ENCODE measurements at regions not wholly inside any gene's neighbourhood (a gene's known extent, or its start where the extent isn't known, plus 50 kb on each side); places are given as distances from the start of the nearest gene placed in this dataset.

DNA sequence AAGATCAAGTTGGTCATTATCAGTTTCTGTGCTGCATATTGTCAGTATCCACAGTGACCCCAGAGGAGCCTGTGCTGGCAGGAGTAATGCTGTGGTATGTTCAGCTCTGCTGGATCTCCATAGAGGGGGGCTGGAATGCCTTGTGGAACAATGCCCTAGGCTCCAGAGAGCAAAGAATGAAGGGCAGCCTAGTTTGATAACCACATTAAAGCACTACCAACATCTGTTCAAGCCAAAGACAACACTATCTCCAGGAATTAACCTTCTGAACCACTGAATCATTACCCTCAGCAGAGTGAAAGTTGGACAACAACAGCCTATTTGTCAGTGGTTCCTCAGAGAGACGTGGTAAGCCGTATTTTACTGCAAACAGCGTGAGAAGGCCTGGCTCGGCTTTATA is 192.3 kb upstream of the CXorf66 start:
- POLR2A ChIA-PET: no interaction called here
- CTCF ChIA-PET: interaction anchor here (1.2 kb wide), 1 partner anchor 16 kb away, joined by 5 read pairs; no protein-coding TSS in a partner anchor
- H3K4me2 ChIP-seq: no peak overlapping the region
- no peak for FAIRE-seq
- WGBS (ENCODE audit: missing lambda C conversion rate): 3% methylated on average over 4 of the region's 4 CpGs
- no peak overlapping the region for H3K27ac ChIP-seq
- DNase-seq (ENCODE audit: low read depth in 1 of 2, low spot score in 1 of 2): no peak
- H3K4me3 ChIP-seq: no peak overlapping the region
- no peaks in the 10 kb centered on the region for H3K4me1 ChIP-seq
- H3K9me3 ChIP-seq: no peaks in the 10 kb centered on the region
- no peak for ATAC-seq
- TF ChIP-seq, protein P1, sequence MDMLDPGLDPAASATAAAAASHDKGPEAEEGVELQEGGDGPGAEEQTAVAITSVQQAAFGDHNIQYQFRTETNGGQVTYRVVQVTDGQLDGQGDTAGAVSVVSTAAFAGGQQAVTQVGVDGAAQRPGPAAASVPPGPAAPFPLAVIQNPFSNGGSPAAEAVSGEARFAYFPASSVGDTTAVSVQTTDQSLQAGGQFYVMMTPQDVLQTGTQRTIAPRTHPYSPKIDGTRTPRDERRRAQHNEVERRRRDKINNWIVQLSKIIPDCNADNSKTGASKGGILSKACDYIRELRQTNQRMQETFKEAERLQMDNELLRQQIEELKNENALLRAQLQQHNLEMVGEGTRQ (IDR thresholded peaks at IDR 0.05): no peak
- TF ChIP-seq CBX8 (IDR thresholded peaks at IDR 0.05): no peak
- no peak for TF ChIP-seq NFE2L2 (conservative IDR thresholded peaks at IDR 0.05; ENCODE audit: low read length)
- no peak for TF ChIP-seq EHF (CRISPR knock-in tag; IDR thresholded peaks at IDR 0.05)
- no peak for TF ChIP-seq RNF2 (IDR thresholded peaks at IDR 0.05; ENCODE audit: borderline replicate concordance, low read depth)
- TF ChIP-seq BHLHE40 (IDR thresholded peaks at IDR 0.05; ENCODE audit: low read depth, low read length): no peak
- TF ChIP-seq PHF8 (IDR thresholded peaks at IDR 0.05; ENCODE audit: borderline replicate concordance, low read depth): no peak
- no peak for TF ChIP-seq MAFK (IDR thresholded peaks at IDR 0.05; ENCODE audit: partially characterized antibody)
- TF ChIP-seq, protein P2, sequence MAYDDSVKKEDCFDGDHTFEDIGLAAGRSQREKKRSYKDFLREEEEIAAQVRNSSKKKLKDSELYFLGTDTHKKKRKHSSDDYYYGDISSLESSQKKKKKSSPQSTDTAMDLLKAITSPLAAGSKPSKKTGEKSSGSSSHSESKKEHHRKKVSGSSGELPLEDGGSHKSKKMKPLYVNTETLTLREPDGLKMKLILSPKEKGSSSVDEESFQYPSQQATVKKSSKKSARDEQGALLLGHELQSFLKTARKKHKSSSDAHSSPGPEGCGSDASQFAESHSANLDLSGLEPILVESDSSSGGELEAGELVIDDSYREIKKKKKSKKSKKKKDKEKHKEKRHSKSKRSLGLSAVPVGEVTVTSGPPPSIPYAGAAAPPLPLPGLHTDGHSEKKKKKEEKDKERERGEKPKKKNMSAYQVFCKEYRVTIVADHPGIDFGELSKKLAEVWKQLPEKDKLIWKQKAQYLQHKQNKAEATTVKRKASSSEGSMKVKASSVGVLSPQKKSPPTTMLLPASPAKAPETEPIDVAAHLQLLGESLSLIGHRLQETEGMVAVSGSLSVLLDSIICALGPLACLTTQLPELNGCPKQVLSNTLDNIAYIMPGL (CRISPR knock-in tag; IDR thresholded peaks at IDR 0.05; ENCODE audit: borderline replicate concordance): no peak
- no peak for TF ChIP-seq KDM1A (IDR thresholded peaks at IDR 0.05; ENCODE audit: low read depth)
- TF ChIP-seq ELK1 (IDR thresholded peaks at IDR 0.05; ENCODE audit: low read depth, low read length): no peak
- no peak for TF ChIP-seq JUN (IDR thresholded peaks at IDR 0.05)
- TF ChIP-seq POLR2A (IDR thresholded peaks at IDR 0.05; ENCODE audit: low read length): no peak

- Histone ChIP-seq H3K9me3 (no peaks in the 10 kb centered on the region), H3K4me1 (no peaks in the 10 kb centered on the region), H3K27ac (no peak overlapping the region), H3K4me2 (no peak overlapping the region), H3K4me3 (no peak overlapping the region)
- no peak for ATAC-seq
- DNase-seq (ENCODE audit: low read depth in 1 of 2, low spot score in 1 of 2): no peak
- ChIA-PET POLR2A (no interaction called here), CTCF (interaction anchor here (1.2 kb wide), 1 partner anchor 16 kb away, joined by 5 read pairs; no protein-coding TSS in a partner anchor)
- no peak for TF ChIP-seq ZC3H11A (IDR thresholded peaks at IDR 0.05)
- TF ChIP-seq NPAS2 (CRISPR knock-in tag; IDR thresholded peaks at IDR 0.05; ENCODE audit: borderline replicate concordance): no peak
- no peak for TF ChIP-seq NR3C1 (IDR thresholded peaks at IDR 0.05)
- TF ChIP-seq, protein P3, sequence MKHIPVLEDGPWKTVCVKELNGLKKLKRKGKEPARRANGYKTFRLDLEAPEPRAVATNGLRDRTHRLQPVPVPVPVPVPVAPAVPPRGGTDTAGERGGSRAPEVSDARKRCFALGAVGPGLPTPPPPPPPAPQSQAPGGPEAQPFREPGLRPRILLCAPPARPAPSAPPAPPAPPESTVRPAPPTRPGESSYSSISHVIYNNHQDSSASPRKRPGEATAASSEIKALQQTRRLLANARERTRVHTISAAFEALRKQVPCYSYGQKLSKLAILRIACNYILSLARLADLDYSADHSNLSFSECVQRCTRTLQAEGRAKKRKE (CRISPR knock-in tag; IDR thresholded peaks at IDR 0.05; ENCODE audit: low read depth): no peak
- no peak for TF ChIP-seq RCOR1 (IDR thresholded peaks at IDR 0.05; ENCODE audit: low read depth, low read length)
- TF ChIP-seq GATA3 (IDR thresholded peaks at IDR 0.05; ENCODE audit: borderline replicate concordance): no peak
- TF ChIP-seq POLR2AphosphoS2 (conservative IDR thresholded peaks at IDR 0.05; ENCODE audit: low read length): no peak
- TF ChIP-seq EP300 (IDR thresholded peaks at IDR 0.05): no peak
- TF ChIP-seq RARB (CRISPR knock-in tag; IDR thresholded peaks at IDR 0.05): no peak
- TF ChIP-seq BCL3 (IDR thresholded peaks at IDR 0.05): no peak
- WGBS (ENCODE audit: missing lambda C conversion rate): 16% methylated on average over 2 of the region's 2 CpGs
- no peak for FAIRE-seq
Measured at GRCh38 chrX:140157143-140157542, 191.8 kb upstream of the CXorf66 start.

All from A549 (cell line).